K562 (cell line): ENCODE measurements at regions not wholly inside any gene's neighbourhood (a gene's known extent, or its start where the extent isn't known, plus 50 kb on each side); places are given as distances from the start of the nearest gene placed in this dataset.
"Not testable (repeated sequence)": the region's sequence is repeated elsewhere in the genome, so short reads cannot be mapped to it uniquely, and the experiment has no call there.

ENCODE experiments used
- ATAC-seq: fragments of 200-7000 bp; cut with Tn5 transposase; 3 replicates; pipeline ENCODE4 v1.9.1; 2020; ENCODE audit warnings: moderate library complexity
- BruUV-seq: library from RNA; stranded (reverse); fragments of 400-500 nt; replicated peaks from 2 replicates; lab custom pipeline; 2021; lab: Mats Ljungman, UMichigan
- CTCF ChIA-PET: fragments of 300-600 bp; formaldehyde crosslinking; extraction: SDS; loops from one replicate; lab custom pipeline; 2021; ENCODE audit warnings: low intra/inter-chr PET ratio; lab: Yijun Ruan, JAX
- POLR2A ChIA-PET: fragments of 300-600, 350-650 bp; sonication (Branson Sonifier 250); formaldehyde crosslinking; extraction: SDS; loops from one replicate; lab custom pipeline; 2021; ENCODE audit warnings: antibody characterized with exemption, inconsistent platforms; lab: Yijun Ruan, JAX
- DNase-seq, 4 experiments: peaks; one replicate each; pipeline versions ENCODE4 v3.0.0 to v3.0.0-alpha.2; 2011 to 2018; ENCODE audit warnings: low spot score in 3 of 4, mixed read lengths in 3 of 4; ENCODE audit errors: extremely low read depth in 1 of 4
- FAIRE-seq: peaks from 2 replicates; lab custom pipeline; 2011; peaks lifted over from hg19 to GRCh38; lab: Jason Lieb, UNC
- H2AFZ ChIP-seq: 2 replicates; pipeline ENCODE4 v1.6.0; 2011; ENCODE audit warnings: low read depth, low read length, control low read depth, inconsistent platforms
- H3K27ac ChIP-seq: fragments of 200-600 bp; 3 replicates; pipeline ENCODE4 v1.8.0; 2011; ENCODE audit warnings: low read depth, mild to moderate bottlenecking, control low read depth, inconsistent platforms, low read length, moderate library complexity, mixed read lengths; ENCODE audit errors: extremely low read depth
- H3K27me3 ChIP-seq, 2 experiments: fragments of 300-600 bp in 1 of 2; 2 replicates in 1 of 2; 3 replicates in 1 of 2; pipeline versions ENCODE4 v1.6.0 to v1.8.0; 2011; ENCODE audit warnings: inconsistent platforms in 2 of 2, low read length in 2 of 2, mild to moderate bottlenecking in 1 of 2, mixed read lengths in 1 of 2, moderate library complexity in 1 of 2; ENCODE audit not compliant: control insufficient read depth in 2 of 2, insufficient read depth in 2 of 2
- H3K36me3 ChIP-seq: fragments of 300-600 bp; 3 replicates; pipeline ENCODE4 v1.8.0; 2011; ENCODE audit warnings: mild to moderate bottlenecking, low read length, inconsistent platforms; ENCODE audit not compliant: control insufficient read depth, insufficient read depth
- H3K4me1 ChIP-seq, 2 experiments: fragments of 200-600 bp in 1 of 2; replicated peaks in 1 of 2; 2 replicates in 1 of 2; 3 replicates in 1 of 2; pipeline versions ENCODE4 v1.5.1 to v1.8.0; 2011; ENCODE audit warnings: inconsistent platforms in 2 of 2, low read length in 2 of 2, mild to moderate bottlenecking in 1 of 2, mixed read lengths in 1 of 2, moderate library complexity in 1 of 2; ENCODE audit not compliant: control insufficient read depth in 2 of 2, insufficient read depth in 2 of 2
- H3K4me2 ChIP-seq: 2 replicates; pipeline ENCODE4 v1.6.1; 2011; ENCODE audit warnings: low read length, control low read depth, inconsistent platforms, mixed read lengths; ENCODE audit not compliant: insufficient read depth
- H3K4me3 ChIP-seq: fragments of 200-600 bp; sonication (generic), shearing (Covaris generic); 2 replicates; pipeline ENCODE4 v1.5.1; 2016; ENCODE audit warnings: control low read depth, inconsistent platforms
- H3K79me2 ChIP-seq: fragments of 200-600 bp; 3 replicates; pipeline ENCODE4 v1.8.0; 2011; ENCODE audit warnings: low read length, inconsistent platforms; ENCODE audit not compliant: control insufficient read depth, insufficient read depth
- H3K9ac ChIP-seq, 2 experiments: 2 replicates each; pipeline versions ENCODE4 v1.6.0 to v1.6.1; 2011; ENCODE audit warnings: low read depth in 2 of 2, low read length in 2 of 2, control low read depth in 1 of 2, inconsistent platforms in 1 of 2, mild to moderate bottlenecking in 1 of 2, mixed read lengths in 1 of 2; ENCODE audit not compliant: insufficient read depth in 1 of 2
- H3K9me1 ChIP-seq: one replicate; pipeline ENCODE4 v1.6.0; 2011; ENCODE audit warnings: inconsistent platforms, mild to moderate bottlenecking, low read length, moderate library complexity; ENCODE audit not compliant: control insufficient read depth, insufficient read depth
- H3K9me3 ChIP-seq: replicated peaks from 2 replicates; pipeline ENCODE4 v1.5.1; 2011; ENCODE audit warnings: low read depth, low read length, inconsistent platforms; ENCODE audit not compliant: control insufficient read depth, insufficient read depth
- H4K20me1 ChIP-seq: replicated peaks from 2 replicates; pipeline ENCODE4 v1.6.1; 2011; ENCODE audit warnings: low read length, inconsistent platforms, mixed read lengths; ENCODE audit not compliant: control insufficient read depth, insufficient read depth
- BCL6 ChIP-seq: fragments of 250-450 bp; sonication (Bioruptor Pico); IDR thresholded peaks from 2 replicates; pipeline ENCODE4 v1.4.0; 2020
- BCOR ChIP-seq: fragments of 450-650 bp; IDR thresholded peaks from 2 replicates; pipeline ENCODE4 v1.6.1; 2016
- CBX3 ChIP-seq, 2 experiments: IDR thresholded peaks; 1 replicate in 1 of 2; 2 replicates in 1 of 2; pipeline ENCODE4 v1.6.1; 2012; ENCODE audit warnings: inconsistent platforms in 2 of 2, low read length in 2 of 2, borderline replicate concordance in 1 of 2, control low read depth in 1 of 2
- HNRNPLL ChIP-seq: fragments of 200-400 bp; formaldehyde crosslinking; IDR thresholded peaks from 2 replicates; pipeline ENCODE4 v1.6.1; 2017; ENCODE audit warnings: low read length, low read depth, mild to moderate bottlenecking; ENCODE audit not compliant: poor library complexity, severe bottlenecking
- KDM1A ChIP-seq, 2 experiments: fragments of 450-650 bp; IDR thresholded peaks; 2 replicates each; pipeline ENCODE4 v1.6.1; 2016; ENCODE audit warnings: mild to moderate bottlenecking in 2 of 2
- NFIC ChIP-seq: fragments of 450-650 bp; IDR thresholded peaks from 2 replicates; pipeline ENCODE4 v1.6.1; 2017; ENCODE audit warnings: mild to moderate bottlenecking, inconsistent platforms
- RB1 ChIP-seq: fragments of 450-650 bp; IDR thresholded peaks from 2 replicates; pipeline ENCODE4 v1.6.1; 2017; ENCODE audit warnings: low read depth, mild to moderate bottlenecking
- RBM25 ChIP-seq: fragments of 200-400 bp; formaldehyde crosslinking; IDR thresholded peaks from 2 replicates; pipeline ENCODE4 v1.6.1; 2018; ENCODE audit warnings: low read length, low read depth, moderate library complexity; ENCODE audit not compliant: severe bottlenecking
- SIN3A ChIP-seq, 2 experiments: fragments of 150-350 bp in 1 of 2; IDR thresholded peaks; 2 replicates each; pipeline ENCODE4 v1.6.1; 2011 to 2016; ENCODE audit warnings: borderline replicate concordance in 2 of 2, low read depth in 2 of 2, low read length in 2 of 2, mild to moderate bottlenecking in 2 of 2, moderate library complexity in 2 of 2; ENCODE audit not compliant: control insufficient read depth in 1 of 2
- TGIF2 ChIP-seq: sonication (generic); formaldehyde crosslinking; IDR thresholded peaks from 2 replicates; pipeline ENCODE4 v1.8.1; 2022; ENCODE audit warnings: mild to moderate bottlenecking, missing genetic modification reagents, moderate library complexity
- YY1 ChIP-seq, 3 experiments: IDR thresholded peaks; 2 replicates each; pipeline ENCODE4 v1.6.1; 2011; ENCODE audit warnings: low read length in 2 of 3, mild to moderate bottlenecking in 2 of 3, moderate library complexity in 2 of 3, borderline replicate concordance in 1 of 3, control low read depth in 1 of 3, low read depth in 1 of 3; ENCODE audit not compliant: insufficient read depth in 3 of 3, insufficient replicate concordance in 2 of 3, control insufficient read depth in 1 of 3, insufficient read length in 1 of 3; ENCODE audit errors: extremely low read depth in 1 of 3
- ZNF146 ChIP-seq: IDR thresholded peaks from one replicate; pipeline ENCODE4 v1.6.1; 2018; ENCODE audit warnings: missing compliant biosample characterization; ENCODE audit not compliant: unreplicated experiment
- WGBS: fragments of 100-300 bp; shearing (Covaris generic); methylation state at CpG from one replicate; pipeline ENCODE4 v1.1.6; 2016; ENCODE audit warnings: low coverage, mixed read lengths; ENCODE audit not compliant: insufficient coverage; ENCODE audit errors: missing lambda C conversion rate; 5-methylcytosine and 5-hydroxymethylcytosine counted together
- in situ Hi-C: fragments of 300-500 bp; cut with MboI; formaldehyde crosslinking; loops from 4 replicates; pipeline ENCODE4 v1.15.0; 2018; ENCODE audit warnings: inconsistent platforms, mixed read lengths
- intact Hi-C: fragments of 100-400 bp; cut with micrococcal nuclease; formaldehyde crosslinking; loops from 2 replicates; pipeline ENCODE4 v1.14.2; 2022
- TF ChIP-seq, protein P1 (sequence below): fragments of 450-650 bp; conservative IDR thresholded peaks from 2 replicates; pipeline ENCODE4 v1.6.1; 2016; ENCODE audit warnings: missing genetic modification characterization, low read depth, mild to moderate bottlenecking, missing compliant biosample characterization, moderate library complexity

DNA sequence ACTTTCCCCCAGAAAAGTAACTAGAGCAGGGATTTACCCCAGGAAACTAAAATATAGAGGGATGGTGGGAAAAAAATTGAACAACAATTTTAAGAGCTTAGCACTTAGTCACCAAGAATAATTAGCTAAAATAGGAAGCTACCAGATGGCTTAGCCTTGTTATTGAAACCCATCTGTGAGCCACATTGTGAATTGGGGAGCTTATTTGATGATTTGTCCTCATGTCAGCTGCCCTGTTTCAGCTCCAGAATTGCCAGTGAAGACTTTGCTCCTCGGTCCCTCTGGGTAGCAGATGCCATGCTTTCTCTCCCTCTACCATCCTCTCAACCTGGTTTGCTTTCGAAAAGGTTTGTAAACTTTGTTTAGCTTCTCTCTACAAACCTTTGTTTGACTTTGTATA, 67.7 kb upstream of the PTHLH start (continued):
- TF ChIP-seq SIN3A (IDR thresholded peaks at IDR 0.05; ENCODE audit: borderline replicate concordance in 2 of 2, control insufficient read depth in 1 of 2, low read depth in 2 of 2, low read length in 2 of 2) (no peak), RB1 (no peak), HNRNPLL (no peak), BCL6 (CRISPR knock-in tag) (no peak), NFIC (no peak), TGIF2 (CRISPR knock-in tag) (no peak), YY1 (IDR thresholded peaks at IDR 0.05; ENCODE audit: borderline replicate concordance in 1 of 3, control insufficient read depth in 1 of 3, extremely low read depth in 1 of 3, insufficient read depth in 3 of 3, insufficient read length in 1 of 3, insufficient replicate concordance in 2 of 3, low read depth in 1 of 3, low read length in 2 of 3) (no peak)
- TF ChIP-seq, protein P1, sequence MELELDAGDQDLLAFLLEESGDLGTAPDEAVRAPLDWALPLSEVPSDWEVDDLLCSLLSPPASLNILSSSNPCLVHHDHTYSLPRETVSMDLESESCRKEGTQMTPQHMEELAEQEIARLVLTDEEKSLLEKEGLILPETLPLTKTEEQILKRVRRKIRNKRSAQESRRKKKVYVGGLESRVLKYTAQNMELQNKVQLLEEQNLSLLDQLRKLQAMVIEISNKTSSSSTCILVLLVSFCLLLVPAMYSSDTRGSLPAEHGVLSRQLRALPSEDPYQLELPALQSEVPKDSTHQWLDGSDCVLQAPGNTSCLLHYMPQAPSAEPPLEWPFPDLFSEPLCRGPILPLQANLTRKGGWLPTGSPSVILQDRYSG (tag): no peak

DNA sequence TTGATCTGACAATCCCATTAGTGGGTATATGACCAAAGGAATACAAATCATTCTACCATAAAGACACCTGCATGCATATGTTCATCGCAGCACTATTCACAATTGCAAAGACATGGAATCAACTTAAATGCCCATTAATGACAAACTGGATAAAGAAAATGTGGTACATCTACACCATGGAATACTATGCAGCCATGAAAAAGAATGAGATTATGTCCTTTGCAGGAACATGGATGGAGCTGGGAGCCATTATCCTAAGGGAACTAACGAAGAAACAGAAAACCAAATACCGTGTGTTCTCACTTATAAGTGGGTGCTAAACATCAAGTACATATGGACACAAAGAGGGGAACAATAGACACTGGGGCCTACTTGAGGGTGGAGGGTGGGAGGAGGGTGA, 74.1 kb upstream of the PTHLH start:
- H3K9me1 ChIP-seq, H3K27me3 ChIP-seq, BruUV-seq, intact Hi-C loops, H3K4me2 ChIP-seq, POLR2A ChIA-PET, H2AFZ ChIP-seq, H3K27ac ChIP-seq, H3K9ac ChIP-seq, ATAC-seq, H3K79me2 ChIP-seq, DNase-seq, H3K36me3 ChIP-seq, H3K4me1 ChIP-seq, H4K20me1 ChIP-seq, H3K9me3 ChIP-seq, in situ Hi-C loops, FAIRE-seq, CTCF ChIA-PET, H3K4me3 ChIP-seq: not testable (repeated sequence)
- WGBS: 8% methylated on average over 3 of the region's 3 CpGs
- peak; percentile 82 for TF ChIP-seq RBM25
- TF ChIP-seq BCOR: peak; percentile 66
- TF ChIP-seq ZNF146: peak; percentile 99
- peak in 1 of 2 experiments; percentile 51; a peak in 1 of 3 replicates for TF ChIP-seq CBX3 (IDR thresholded peaks at IDR 0.05; ENCODE audit: borderline replicate concordance in 1 of 2, low read length in 2 of 2)
- peak; percentile 41 to 62; a peak in 3 of 4 replicates for TF ChIP-seq KDM1A (IDR thresholded peaks at IDR 0.05)
